ENCODE measurements at regions not wholly inside any gene's neighbourhood (a gene's known extent, or its start where the extent isn't known, plus 50 kb on each side); places are given as distances from the start of the nearest gene placed in this dataset.

- no peak overlapping the region for H3K4me2 ChIP-seq
- H3K9ac ChIP-seq, result no peak overlapping the region
- H3K4me1 ChIP-seq, result no peaks in the 10 kb centered on the region
- no peaks in the 10 kb centered on the region for H3K36me3 ChIP-seq
- no peaks in the 10 kb centered on the region for H3K27me3 ChIP-seq
- H3K27ac ChIP-seq, result no peak overlapping the region
- H4K20me1 ChIP-seq, result no peaks in the 10 kb centered on the region
- no peak for TF ChIP-seq Cebpa-rat (IDR thresholded peaks at IDR 0.05)
- no peaks in the 10 kb centered on the region for H3K9me3 ChIP-seq
- H3K4me3 ChIP-seq, result no peak overlapping the region
Measured at GRCh38 chr7:13078105-13078504, 390.7 kb downstream of the ARL4A start.

- no peak for TF ChIP-seq Cebpa-rat (IDR thresholded peaks at IDR 0.05)
- Histone ChIP-seq H3K9ac (no peak overlapping the region), H3K4me1 (no peaks in the 10 kb centered on the region), H3K27me3 (no peaks in the 10 kb centered on the region), H3K4me3 (no peak overlapping the region), H3K9me3 (no peaks in the 10 kb centered on the region), H3K4me2 (no peak overlapping the region), H4K20me1 (no peaks in the 10 kb centered on the region), H3K27ac (no peak overlapping the region), H3K36me3 (no peaks in the 10 kb centered on the region)
Measured at GRCh38 chr7:13090959-13091358, 403.5 kb downstream of the ARL4A start.

GRCh38 chr7:13091974-13092707 lies 404.7 kb downstream of the ARL4A start:
- H3K4me2 ChIP-seq, result no peak overlapping the region
- H3K36me3 ChIP-seq, result no peaks in the 10 kb centered on the region
- H3K4me3 ChIP-seq, result no peak overlapping the region
- H3K4me1 ChIP-seq, result no peaks in the 10 kb centered on the region
- no peaks in the 10 kb centered on the region for H3K9me3 ChIP-seq
- H3K27me3 ChIP-seq, result no peaks in the 10 kb centered on the region
- no peak overlapping the region for H3K9ac ChIP-seq
- no peak for TF ChIP-seq Cebpa-rat (IDR thresholded peaks at IDR 0.05)
- no peaks in the 10 kb centered on the region for H4K20me1 ChIP-seq
- no peak overlapping the region for H3K27ac ChIP-seq

GRCh38 chr7:13092708-13093005 lies 405.2 kb downstream of the ARL4A start:
- Histone ChIP-seq H3K9ac (no peak overlapping the region), H3K27ac (no peak overlapping the region), H4K20me1 (no peaks in the 10 kb centered on the region), H3K4me2 (no peak overlapping the region), H3K9me3 (no peaks in the 10 kb centered on the region), H3K4me1 (no peaks in the 10 kb centered on the region), H3K36me3 (no peaks in the 10 kb centered on the region), H3K4me3 (no peak overlapping the region), H3K27me3 (no peaks in the 10 kb centered on the region)
- no peak for TF ChIP-seq Cebpa-rat (IDR thresholded peaks at IDR 0.05)

GRCh38 chr7:13093160-13093559 lies 405.7 kb downstream of the ARL4A start:
- TF ChIP-seq Cebpa-rat (IDR thresholded peaks at IDR 0.05), result no peak
- no peaks in the 10 kb centered on the region for H3K36me3 ChIP-seq
- no peak overlapping the region for H3K27ac ChIP-seq
- H3K9ac ChIP-seq, result no peak overlapping the region
- H3K27me3 ChIP-seq, result no peaks in the 10 kb centered on the region
- H4K20me1 ChIP-seq, result no peaks in the 10 kb centered on the region
- no peaks in the 10 kb centered on the region for H3K4me1 ChIP-seq
- H3K4me3 ChIP-seq, result no peak overlapping the region
- H3K9me3 ChIP-seq, result no peaks in the 10 kb centered on the region
- H3K4me2 ChIP-seq, result no peak overlapping the region

GRCh38 chr7:13097499-13097898 lies 410.1 kb downstream of the ARL4A start:
- H3K36me3 ChIP-seq, result no peaks in the 10 kb centered on the region

GRCh38 chr7:13098161-13098560 lies 410.7 kb downstream of the ARL4A start:
- H3K27me3 ChIP-seq, result no peaks in the 10 kb centered on the region
- H3K4me3 ChIP-seq, result no peak overlapping the region
- no peak overlapping the region for H3K9ac ChIP-seq
- no peaks in the 10 kb centered on the region for H3K4me1 ChIP-seq
- H4K20me1 ChIP-seq, result no peaks in the 10 kb centered on the region
- no peaks in the 10 kb centered on the region for H3K36me3 ChIP-seq
- H3K4me2 ChIP-seq, result no peak overlapping the region
- TF ChIP-seq Cebpa-rat (IDR thresholded peaks at IDR 0.05), result no peak
- H3K9me3 ChIP-seq, result no peaks in the 10 kb centered on the region
- H3K27ac ChIP-seq, result no peak overlapping the region

More at GRCh38 chr7:13097499-13097898, 410.1 kb downstream of the ARL4A start:
- no peaks in the 10 kb centered on the region for H3K27me3 ChIP-seq
- no peaks in the 10 kb centered on the region for H4K20me1 ChIP-seq
- H3K27ac ChIP-seq, result no peak overlapping the region
- H3K4me2 ChIP-seq, result no peak overlapping the region
- TF ChIP-seq Cebpa-rat (IDR thresholded peaks at IDR 0.05), result no peak
- no peaks in the 10 kb centered on the region for H3K9me3 ChIP-seq
- H3K4me1 ChIP-seq, result no peaks in the 10 kb centered on the region
- H3K9ac ChIP-seq, result no peak overlapping the region
- no peak overlapping the region for H3K4me3 ChIP-seq

- H4K20me1 ChIP-seq, result no peaks in the 10 kb centered on the region
- H3K4me2 ChIP-seq, result no peak overlapping the region
- no peaks in the 10 kb centered on the region for H3K9me3 ChIP-seq
- H3K27me3 ChIP-seq, result no peaks in the 10 kb centered on the region
- TF ChIP-seq Cebpa-rat (IDR thresholded peaks at IDR 0.05), result no peak
- H3K9ac ChIP-seq, result no peak overlapping the region
- H3K4me3 ChIP-seq, result no peak overlapping the region
- no peak overlapping the region for H3K27ac ChIP-seq
- H3K4me1 ChIP-seq, result no peaks in the 10 kb centered on the region
- H3K36me3 ChIP-seq, result no peaks in the 10 kb centered on the region
Measured at GRCh38 chr7:13099154-13099795, 411.8 kb downstream of the ARL4A start.

GRCh38 chr7:13104128-13104527 lies 416.7 kb downstream of the ARL4A start:
- H3K9me3 ChIP-seq, result no peaks in the 10 kb centered on the region
- H3K36me3 ChIP-seq, result no peaks in the 10 kb centered on the region
- no peak overlapping the region for H3K9ac ChIP-seq
- H3K27me3 ChIP-seq, result no peaks in the 10 kb centered on the region
- H3K4me3 ChIP-seq, result no peak overlapping the region
- H3K27ac ChIP-seq, result no peak overlapping the region
- TF ChIP-seq Cebpa-rat (IDR thresholded peaks at IDR 0.05), result no peak
- H3K4me2 ChIP-seq, result no peak overlapping the region
- H4K20me1 ChIP-seq, result no peaks in the 10 kb centered on the region
- H3K4me1 ChIP-seq, result no peaks in the 10 kb centered on the region

- Histone ChIP-seq H4K20me1 (no peaks in the 10 kb centered on the region), H3K4me2 (no peak overlapping the region), H3K4me3 (no peak overlapping the region), H3K27me3 (no peaks in the 10 kb centered on the region), H3K4me1 (no peaks in the 10 kb centered on the region), H3K36me3 (no peaks in the 10 kb centered on the region), H3K9ac (no peak overlapping the region), H3K9me3 (peaks cover 7% of the 10 kb centered on the region), H3K27ac (no peak overlapping the region)
- TF ChIP-seq Cebpa-rat (IDR thresholded peaks at IDR 0.05), result no peak
Measured at GRCh38 chr7:13105209-13105608, 417.8 kb downstream of the ARL4A start.

Data from BLaER1 (cell line).